GM19397 (cell line): ENCODE measurements at regions not wholly inside any gene's neighbourhood (a gene's known extent, or its start where the extent isn't known, plus 50 kb on each side); places are given as distances from the start of the nearest gene placed in this dataset.
"Not testable (repeated sequence)": the region's sequence is repeated elsewhere in the genome, so short reads cannot be mapped to it uniquely, and the experiment has no call there.

ENCODE experiments used
- ATAC-seq: cut with Tn5 transposase; IDR thresholded peaks from one replicate; pipeline ENCODE4 v1.9.1; 2021; ENCODE audit warnings: mild to moderate bottlenecking, moderate library complexity; ENCODE audit not compliant: unreplicated experiment

DNA sequence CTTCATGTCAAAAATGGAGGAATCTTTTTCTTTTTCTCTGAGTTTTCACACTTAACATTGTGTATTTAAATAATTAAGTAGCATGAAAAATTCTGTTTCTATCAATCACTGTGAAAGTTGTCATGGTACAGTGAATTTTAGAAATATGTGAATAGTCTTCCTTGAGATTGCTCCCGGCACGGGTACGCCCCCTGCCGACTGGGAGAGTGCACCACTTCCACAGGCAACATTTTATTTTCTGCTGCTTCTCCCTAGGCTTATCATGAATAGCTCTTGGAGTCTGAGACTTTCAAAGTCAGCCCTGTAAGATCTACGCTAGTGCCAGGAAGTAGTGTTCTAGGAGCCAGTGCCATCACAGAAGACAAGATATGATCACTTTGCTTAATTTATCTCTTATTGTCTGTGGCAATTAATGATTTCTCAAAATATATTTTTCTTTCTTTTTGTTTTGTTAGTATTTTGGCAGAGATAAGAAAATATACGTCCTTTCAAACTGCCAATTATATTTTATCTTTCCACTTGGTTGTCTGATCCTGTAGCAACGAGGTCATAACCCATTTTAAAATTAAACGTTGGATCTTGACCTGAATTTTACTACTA is 763.8 kb upstream of the AADAT start:
- ATAC-seq, result no peak

GRCh38 chr4:170849969-170850368 is 760.2 kb upstream of the AADAT start:
- no peak for ATAC-seq

- no peak for ATAC-seq
Observed at GRCh38 chr4:170827562-170828274, 738.0 kb upstream of the AADAT start.

GRCh38 chr4:170818786-170819185 is 729.0 kb upstream of the AADAT start:
- no peak for ATAC-seq

GRCh38 chr4:170805352-170805751 is 715.6 kb upstream of the AADAT start:
- no peak for ATAC-seq

GRCh38 chr4:170804930-170805329 is 715.2 kb upstream of the AADAT start:
- no peak for ATAC-seq

- no peak for ATAC-seq
Observed at GRCh38 chr4:170803492-170803891, 713.7 kb upstream of the AADAT start.

GRCh38 chr4:170801771-170802170 is 712.0 kb upstream of the AADAT start:
- ATAC-seq, result no peak

- no peak for ATAC-seq
Observed at GRCh38 chr4:170794525-170794924, 704.8 kb upstream of the AADAT start.

DNA sequence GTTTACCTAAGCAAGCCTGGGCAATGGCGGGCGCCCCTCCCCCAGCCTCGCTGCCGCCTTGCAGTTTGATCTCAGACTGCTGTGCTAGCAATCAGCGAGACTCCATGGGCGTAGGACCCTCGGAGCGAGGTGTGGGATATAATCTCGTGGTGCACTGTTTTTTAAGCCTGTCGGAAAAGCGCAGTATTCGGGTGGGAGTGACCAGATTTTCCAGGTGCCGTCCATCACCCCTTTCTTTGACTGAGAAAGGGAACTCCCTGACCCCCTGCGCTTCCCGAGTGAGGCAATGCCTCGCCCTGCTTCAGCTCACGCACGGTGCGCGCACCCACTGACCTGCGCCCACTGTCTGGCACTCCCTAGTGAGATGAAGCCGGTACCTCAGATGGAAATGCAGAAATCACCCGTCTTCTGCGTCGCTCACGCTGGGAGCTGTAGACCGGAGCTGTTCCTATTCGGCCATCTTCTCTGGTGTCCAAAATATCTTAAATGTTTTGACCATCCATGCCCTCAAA is 698.8 kb upstream of the AADAT start:
- ATAC-seq, result not testable (repeated sequence)

DNA sequence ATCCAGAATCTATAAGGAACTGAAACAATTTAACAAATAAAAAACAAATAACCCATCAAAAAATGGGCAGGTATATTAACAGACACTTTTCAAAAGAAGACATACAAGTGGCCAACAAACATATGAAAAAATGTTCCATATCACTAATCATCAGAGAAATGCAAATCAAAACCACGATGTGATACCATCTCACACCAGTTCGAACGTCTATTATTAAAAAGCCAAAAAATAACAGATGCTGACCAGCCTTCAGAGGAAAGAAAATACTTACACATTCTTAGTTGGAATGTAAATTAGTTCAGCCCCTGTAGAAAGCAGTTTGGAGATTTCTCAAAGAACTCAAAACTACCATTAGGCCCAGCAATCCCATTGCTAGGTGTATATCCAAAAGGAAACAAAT is 687.9 kb upstream of the AADAT start:
- ATAC-seq, result no peak

- ATAC-seq, result no peak
Observed at GRCh38 chr4:170776983-170777382, 687.2 kb upstream of the AADAT start.

DNA sequence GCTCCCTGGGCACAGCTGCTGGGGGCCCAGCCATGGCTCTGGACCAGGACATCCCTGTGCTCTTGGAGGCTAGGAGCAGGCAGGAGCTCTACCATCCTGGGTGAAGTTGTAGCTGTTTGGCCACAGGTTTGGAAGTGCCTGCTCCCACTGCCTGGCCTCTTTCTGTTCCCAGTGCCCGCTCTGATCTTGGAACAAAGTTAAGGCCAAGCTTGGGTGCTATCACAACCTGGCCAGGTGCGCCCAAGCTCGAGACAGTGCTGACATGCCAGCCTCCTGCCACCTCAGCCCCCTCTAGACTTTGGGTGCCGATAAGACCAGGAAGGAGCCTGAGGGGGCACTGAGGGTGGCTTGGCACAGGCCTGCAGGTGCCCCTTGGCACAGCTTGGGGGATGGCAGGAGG is 686.1 kb upstream of the AADAT start:
- ATAC-seq, result no peak

DNA sequence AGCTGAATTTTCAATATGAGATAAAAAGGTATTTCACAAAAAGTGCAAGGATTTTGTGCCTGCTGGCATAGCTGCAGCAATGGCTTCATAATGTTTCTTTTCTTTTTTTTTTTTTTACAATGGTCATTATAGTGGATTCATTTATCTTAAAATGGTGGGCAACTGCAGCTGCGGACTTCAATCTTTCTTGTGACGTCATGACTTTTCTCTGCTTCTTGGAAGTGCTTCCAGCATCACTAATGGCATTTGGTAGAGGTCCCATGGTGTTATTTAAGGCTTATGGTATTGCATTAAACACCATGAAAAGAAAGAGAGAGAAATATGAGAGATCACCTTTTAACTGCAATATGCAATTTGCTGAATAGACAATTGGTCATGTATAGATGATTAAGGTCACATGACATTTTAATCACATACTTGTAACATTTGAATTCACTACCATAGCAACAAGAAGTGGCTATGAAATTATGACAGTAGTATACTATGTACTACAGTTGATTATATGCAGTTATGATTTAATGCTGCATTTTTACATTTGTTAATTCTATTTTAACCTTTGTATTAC is 684.0 kb upstream of the AADAT start:
- no peak for ATAC-seq

DNA sequence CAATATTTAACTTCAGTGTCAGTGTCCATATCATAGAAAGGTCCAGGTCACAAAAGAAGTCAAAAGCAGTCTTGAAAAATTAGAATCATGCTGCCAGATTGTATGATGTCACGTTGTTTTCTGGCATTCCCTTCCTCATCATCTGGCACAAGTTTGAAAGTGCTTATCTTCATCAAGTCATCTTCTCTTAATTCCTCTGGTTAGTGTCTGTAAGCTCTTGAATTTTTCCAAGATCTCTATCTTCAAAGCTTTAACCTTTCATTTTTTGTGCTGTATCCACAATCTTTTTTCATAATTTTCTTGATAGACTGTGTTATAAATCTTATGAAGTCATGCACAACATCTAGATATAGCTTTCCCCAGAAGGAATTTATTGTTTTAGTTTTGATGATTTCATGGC is 682.7 kb upstream of the AADAT start:
- ATAC-seq, result no peak

DNA sequence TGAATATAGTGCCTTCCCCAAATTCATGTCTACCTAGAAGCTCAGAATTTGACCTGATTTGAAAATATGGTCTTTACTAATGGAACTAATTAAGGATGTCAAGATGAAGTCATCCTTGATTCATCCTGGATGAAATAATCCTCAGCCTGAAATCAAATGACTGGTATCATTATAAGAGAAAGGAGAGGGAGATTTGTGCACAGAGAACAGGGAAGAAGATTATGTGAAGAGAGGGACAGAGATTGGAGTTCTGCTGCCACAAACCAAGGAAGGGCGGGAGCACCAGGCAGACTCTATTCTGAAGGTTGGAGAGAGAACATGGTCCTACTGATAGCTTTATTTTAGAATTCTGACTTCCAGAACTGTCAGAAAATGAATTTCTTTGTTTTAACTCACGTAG is 680.9 kb upstream of the AADAT start:
- ATAC-seq, result no peak

- no peak for ATAC-seq
Observed at GRCh38 chr4:170769862-170770261, 680.1 kb upstream of the AADAT start.

- ATAC-seq, result no peak
Observed at GRCh38 chr4:170758988-170759387, 669.2 kb upstream of the AADAT start.

GRCh38 chr4:170750519-170750918 is 660.8 kb upstream of the AADAT start:
- ATAC-seq, result no peak

DNA sequence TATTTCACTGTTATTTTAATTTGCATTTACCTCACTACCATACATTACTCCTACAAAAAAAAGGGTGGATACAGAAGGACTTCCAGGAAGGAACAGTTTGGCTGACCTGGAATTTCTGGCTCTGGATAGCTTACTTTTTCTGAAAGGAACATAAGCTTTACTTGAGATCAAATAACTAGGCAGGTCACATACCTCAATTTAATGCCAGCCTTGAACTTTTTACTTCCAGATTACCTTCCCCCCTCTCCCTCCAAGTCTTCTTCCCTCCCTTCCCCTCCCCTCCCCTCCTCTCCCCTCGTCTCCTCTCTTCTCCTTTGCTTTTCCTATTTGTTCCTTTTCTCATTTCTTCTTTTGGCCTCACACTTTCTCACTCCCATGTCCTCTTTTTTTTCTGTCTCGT is 659.2 kb upstream of the AADAT start:
- no peak for ATAC-seq

DNA sequence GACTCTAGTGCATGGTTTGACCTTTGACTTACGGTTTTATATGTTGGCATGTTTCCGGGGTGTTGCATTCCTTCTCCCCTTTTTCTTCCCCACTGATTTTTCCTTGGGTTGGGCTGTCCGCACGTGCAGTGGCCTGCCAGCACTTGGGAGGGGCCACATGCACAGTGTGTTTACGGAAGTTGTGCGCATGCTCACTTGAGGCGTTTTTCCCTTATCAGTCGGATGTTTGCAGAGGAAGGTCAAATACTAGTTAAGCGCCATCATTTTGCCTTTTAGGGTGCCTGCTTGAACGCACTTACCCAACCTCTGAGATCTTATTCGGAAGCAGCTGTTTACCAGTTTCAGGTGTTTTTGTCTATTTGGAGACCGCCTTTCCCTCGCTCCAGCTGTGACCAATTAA is 653.9 kb upstream of the AADAT start:
- no peak for ATAC-seq

GRCh38 chr4:170741856-170742255 is 652.1 kb upstream of the AADAT start:
- ATAC-seq, result no peak
